SU-DHL-6 (cell line): ENCODE measurements at regions not wholly inside any gene's neighbourhood (a gene's known extent, or its start where the extent isn't known, plus 50 kb on each side); places are given as distances from the start of the nearest gene placed in this dataset.
"Not testable (repeated sequence)": the region's sequence is repeated elsewhere in the genome, so short reads cannot be mapped to it uniquely, and the experiment has no call there.

Source experiments
- H2AFZ ChIP-seq: fragments of 200-600 bp; sonication (generic); 2 replicates; pipeline ENCODE4 v1.6.1; 2014; ENCODE audit warnings: low read depth, mild to moderate bottlenecking, moderate library complexity, mixed read lengths, antibody characterized with exemption, low read length; ENCODE audit not compliant: severe bottlenecking
- H3F3A ChIP-seq: fragments of 200-600 bp; shearing (Covaris generic); 2 replicates; pipeline ENCODE4 v1.6.0; 2016; ENCODE audit warnings: antibody characterized with exemption, mild to moderate bottlenecking; ENCODE audit not compliant: insufficient read depth
- H3K27ac ChIP-seq: fragments of 200-600 bp; sonication (generic); 2 replicates; pipeline ENCODE4 v1.5.1; 2016; ENCODE audit warnings: low read depth, mild to moderate bottlenecking, low read length, moderate library complexity, mixed read lengths
- H3K27me3 ChIP-seq: fragments of 200-600 bp; sonication (generic), shearing (Covaris generic); 2 replicates; pipeline ENCODE4 v1.6.0; 2014; ENCODE audit warnings: mild to moderate bottlenecking, low read length
- H3K36me3 ChIP-seq: fragments of 200-600 bp; sonication (generic); 2 replicates; pipeline ENCODE4 v1.6.1; 2014; ENCODE audit warnings: mild to moderate bottlenecking, low read length, mixed read lengths
- H3K4me2 ChIP-seq: fragments of 300-600, 200-600 bp; shearing (Covaris generic), sonication (generic); 2 replicates; pipeline ENCODE4 v1.6.0; 2014; ENCODE audit warnings: low read length, low read depth, mild to moderate bottlenecking; ENCODE audit not compliant: poor library complexity, severe bottlenecking
- H3K4me3 ChIP-seq: fragments of 200-600 bp; sonication (generic); 2 replicates; pipeline ENCODE4 v1.5.1; 2014; ENCODE audit warnings: antibody characterized with exemption, low read length, mild to moderate bottlenecking, mixed read lengths; ENCODE audit not compliant: insufficient read depth, poor library complexity, severe bottlenecking
- H3K79me2 ChIP-seq: fragments of 200-600 bp; sonication (generic); 2 replicates; pipeline ENCODE4 v1.6.1; 2014; ENCODE audit warnings: mild to moderate bottlenecking, low read length, moderate library complexity; ENCODE audit not compliant: insufficient read depth
- H3K9ac ChIP-seq: fragments of 200-600 bp; sonication (generic); 2 replicates; pipeline ENCODE4 v1.7.0; 2014; ENCODE audit warnings: mild to moderate bottlenecking, low read length
- H3K9me2 ChIP-seq: fragments of 200-600 bp; sonication (generic); replicated peaks from 2 replicates; pipeline ENCODE4 v1.6.1; 2014; ENCODE audit warnings: low read length; ENCODE audit not compliant: insufficient read depth
- H3K9me3 ChIP-seq: fragments of 200-600 bp; sonication (generic); 2 replicates; pipeline ENCODE4 v1.6.1; 2014; ENCODE audit warnings: low read length, mixed read lengths; ENCODE audit not compliant: insufficient read depth
- H4K20me1 ChIP-seq: fragments of 200-600 bp; sonication (generic); 2 replicates; pipeline ENCODE4 v1.6.1; 2014; ENCODE audit warnings: low read depth, mild to moderate bottlenecking, antibody characterized with exemption, low read length, moderate library complexity, mixed read lengths
- EZH2phosphoT487 ChIP-seq: fragments of 200-600 bp; sonication (generic), shearing (Covaris generic); conservative IDR thresholded peaks from 2 replicates; pipeline ENCODE4 v1.6.1; 2018; ENCODE audit warnings: mild to moderate bottlenecking, antibody characterized with exemption, low read length, moderate library complexity, mixed read lengths
- TF ChIP-seq, protein P1 (sequence below): fragments of 200-600 bp; sonication (generic); IDR thresholded peaks from one replicate; pipeline ENCODE4 v1.5.1; 2017; ENCODE audit warnings: antibody characterized with exemption, mild to moderate bottlenecking, low read length, moderate library complexity; ENCODE audit not compliant: insufficient read depth, poor library complexity, severe bottlenecking

DNA sequence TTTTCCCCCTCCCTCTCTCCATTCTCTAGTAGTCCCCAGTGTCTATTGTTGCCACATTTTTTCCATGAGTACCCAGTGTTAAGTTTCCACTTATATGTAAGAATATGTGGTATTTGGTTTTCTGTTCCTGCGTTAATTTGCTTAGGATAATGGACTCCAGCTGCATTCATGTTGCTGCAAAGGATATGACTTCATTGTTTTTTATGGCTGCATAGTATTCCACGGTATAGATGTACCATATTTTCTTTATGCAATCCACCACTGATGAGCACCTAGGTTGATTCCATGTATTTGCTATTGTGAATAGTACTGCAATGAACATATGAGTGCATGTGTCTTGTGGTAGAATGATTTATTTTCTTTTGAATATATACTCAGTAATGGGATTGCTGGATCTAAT is 77.4 kb upstream of the MEGF10 start:
- H3K9me2 ChIP-seq, result no peaks in the 10 kb centered on the region
- H3F3A ChIP-seq, result no peaks in the 10 kb centered on the region
- no peak overlapping the region for H3K4me2 ChIP-seq
- no peak overlapping the region for H3K9ac ChIP-seq
- no peaks in the 10 kb centered on the region for H3K9me3 ChIP-seq
- TF ChIP-seq, protein P1, sequence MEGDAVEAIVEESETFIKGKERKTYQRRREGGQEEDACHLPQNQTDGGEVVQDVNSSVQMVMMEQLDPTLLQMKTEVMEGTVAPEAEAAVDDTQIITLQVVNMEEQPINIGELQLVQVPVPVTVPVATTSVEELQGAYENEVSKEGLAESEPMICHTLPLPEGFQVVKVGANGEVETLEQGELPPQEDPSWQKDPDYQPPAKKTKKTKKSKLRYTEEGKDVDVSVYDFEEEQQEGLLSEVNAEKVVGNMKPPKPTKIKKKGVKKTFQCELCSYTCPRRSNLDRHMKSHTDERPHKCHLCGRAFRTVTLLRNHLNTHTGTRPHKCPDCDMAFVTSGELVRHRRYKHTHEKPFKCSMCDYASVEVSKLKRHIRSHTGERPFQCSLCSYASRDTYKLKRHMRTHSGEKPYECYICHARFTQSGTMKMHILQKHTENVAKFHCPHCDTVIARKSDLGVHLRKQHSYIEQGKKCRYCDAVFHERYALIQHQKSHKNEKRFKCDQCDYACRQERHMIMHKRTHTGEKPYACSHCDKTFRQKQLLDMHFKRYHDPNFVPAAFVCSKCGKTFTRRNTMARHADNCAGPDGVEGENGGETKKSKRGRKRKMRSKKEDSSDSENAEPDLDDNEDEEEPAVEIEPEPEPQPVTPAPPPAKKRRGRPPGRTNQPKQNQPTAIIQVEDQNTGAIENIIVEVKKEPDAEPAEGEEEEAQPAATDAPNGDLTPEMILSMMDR, result no peak
- no peak for TF ChIP-seq EZH2phosphoT487
- no peaks in the 10 kb centered on the region for H3K36me3 ChIP-seq
- no peaks in the 10 kb centered on the region for H3K79me2 ChIP-seq
- no peak overlapping the region for H2AFZ ChIP-seq
- no peak overlapping the region for H3K27ac ChIP-seq
- no peak overlapping the region for H3K4me3 ChIP-seq
- no peaks in the 10 kb centered on the region for H4K20me1 ChIP-seq
- no peaks in the 10 kb centered on the region for H3K27me3 ChIP-seq

DNA sequence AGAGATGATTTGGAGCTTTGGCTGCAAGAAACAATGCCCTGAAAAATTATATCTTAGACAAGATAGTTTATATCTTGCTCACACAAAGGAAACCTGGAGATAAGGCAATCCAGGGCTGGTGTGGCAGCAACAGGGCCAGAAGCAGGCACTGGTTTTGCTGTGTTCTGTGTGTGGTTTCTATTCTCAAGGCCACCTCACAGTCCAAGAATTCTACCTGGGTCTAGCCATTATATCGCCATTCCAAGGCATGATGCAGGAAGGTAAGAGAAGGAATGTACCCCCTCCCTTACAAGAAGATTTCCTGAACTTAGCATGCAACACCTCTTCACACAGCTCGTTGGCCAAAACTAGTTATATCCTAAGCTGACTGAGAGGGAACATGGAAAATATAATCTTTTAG is 74.5 kb upstream of the MEGF10 start:
- Histone ChIP-seq H3K79me2 (no peaks in the 10 kb centered on the region), H3K9me2 (no peaks in the 10 kb centered on the region), H3F3A (no peaks in the 10 kb centered on the region), H3K9ac (no peak overlapping the region), H4K20me1 (no peaks in the 10 kb centered on the region), H3K27me3 (no peaks in the 10 kb centered on the region), H3K9me3 (no peaks in the 10 kb centered on the region), H3K36me3 (no peaks in the 10 kb centered on the region), H2AFZ (no peak overlapping the region), H3K27ac (no peak overlapping the region), H3K4me3 (no peak overlapping the region), H3K4me2 (no peak overlapping the region)
- no peak for TF ChIP-seq EZH2phosphoT487
- TF ChIP-seq, protein P1, result no peak

DNA sequence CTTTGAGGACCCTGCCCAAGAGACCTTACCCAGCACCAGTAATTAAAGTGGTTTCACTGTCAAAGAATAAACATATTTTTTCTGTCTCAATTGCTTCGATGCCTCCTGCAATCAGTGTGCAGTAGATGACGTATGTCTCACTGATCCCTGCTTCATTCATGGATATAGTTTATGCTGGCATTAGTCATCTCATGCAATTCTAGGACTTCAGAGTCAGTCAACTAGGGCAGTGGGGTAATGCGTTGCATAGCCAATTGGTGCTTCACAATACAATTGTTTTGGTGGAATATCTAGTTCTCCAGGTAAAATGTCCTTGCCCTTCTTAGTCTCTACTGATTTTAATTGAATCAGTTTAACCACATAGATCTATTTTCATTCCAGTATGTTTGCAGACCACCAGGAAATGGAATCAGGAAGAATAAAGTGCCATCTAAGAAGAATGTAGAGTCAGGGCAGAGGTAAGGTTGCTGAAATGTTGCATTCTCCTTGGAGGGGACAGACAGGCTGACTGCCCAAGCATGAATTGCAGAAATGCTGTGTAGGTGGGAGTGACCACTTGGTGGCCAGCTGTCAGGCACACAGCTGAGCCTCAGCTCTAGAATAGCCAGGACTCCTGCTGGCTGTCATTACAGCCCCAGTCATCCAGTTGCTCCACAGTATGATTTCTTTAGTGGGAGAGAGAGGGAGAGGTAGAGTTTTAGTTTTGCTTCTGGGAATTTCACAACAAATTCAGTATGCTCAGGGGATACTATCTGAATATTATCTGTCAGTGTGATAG is 73.5 kb upstream of the MEGF10 start:
- Histone ChIP-seq H3K9me2 (no peaks in the 10 kb centered on the region), H2AFZ (no peak overlapping the region), H3K79me2 (no peaks in the 10 kb centered on the region), H4K20me1 (no peaks in the 10 kb centered on the region), H3K27me3 (no peaks in the 10 kb centered on the region), H3F3A (no peaks in the 10 kb centered on the region), H3K27ac (no peak overlapping the region), H3K9me3 (no peaks in the 10 kb centered on the region), H3K4me2 (no peak overlapping the region), H3K4me3 (no peak overlapping the region), H3K36me3 (no peaks in the 10 kb centered on the region), H3K9ac (no peak overlapping the region)
- TF ChIP-seq, protein P1, result no peak
- TF ChIP-seq EZH2phosphoT487, result no peak

DNA sequence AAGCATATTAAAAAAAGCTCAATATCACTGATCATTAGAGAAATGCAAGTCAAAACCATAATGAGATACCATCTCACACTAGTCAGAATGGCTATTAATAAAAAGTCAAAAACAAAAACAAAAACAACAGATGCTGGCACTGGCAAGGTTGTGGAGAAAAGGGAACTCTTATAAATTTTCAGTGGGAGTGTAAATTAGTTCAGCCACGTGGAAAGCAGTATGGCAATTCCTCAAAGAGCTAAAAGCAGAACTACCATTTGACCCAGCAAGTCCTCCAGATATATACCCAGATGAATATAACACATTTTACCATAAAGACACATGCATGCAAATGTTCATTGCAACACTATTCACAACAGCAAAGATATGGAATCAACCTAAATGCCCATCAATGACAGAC is 68.7 kb upstream of the MEGF10 start:
- not testable (repeated sequence) for H3K4me2 ChIP-seq, H3K9ac ChIP-seq, H3K27ac ChIP-seq, H3K36me3 ChIP-seq, H3K9me3 ChIP-seq, H3K27me3 ChIP-seq, H3K79me2 ChIP-seq, H3K9me2 ChIP-seq, H3K4me3 ChIP-seq, H2AFZ ChIP-seq, H4K20me1 ChIP-seq, H3F3A ChIP-seq

DNA sequence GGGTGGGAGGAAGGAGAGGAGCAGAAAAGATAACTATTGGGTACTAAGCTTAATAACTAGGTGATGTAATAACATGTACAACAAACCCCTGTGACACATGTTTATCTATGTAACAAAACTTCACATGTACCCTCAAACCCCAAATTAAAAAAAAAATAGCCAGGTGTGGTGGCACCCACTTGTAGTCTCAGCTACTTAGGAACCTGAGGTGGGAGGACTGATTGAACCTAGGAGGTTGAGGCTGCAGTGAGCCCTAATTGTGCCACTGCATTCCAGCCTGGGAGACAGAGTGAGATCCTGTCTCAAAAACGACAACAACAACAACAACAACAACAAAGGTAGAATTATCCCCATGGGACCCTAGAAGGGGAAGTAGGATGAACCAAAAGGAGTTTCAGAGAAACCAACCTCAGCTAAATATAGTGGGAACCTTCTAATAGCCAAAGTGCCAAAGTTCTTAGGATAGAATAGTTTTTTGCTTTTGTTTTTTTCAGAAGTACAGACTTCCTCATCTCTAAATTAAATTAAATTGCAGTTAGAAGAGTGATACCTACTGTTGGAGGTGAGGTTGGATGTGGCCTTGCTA is 67.9 kb upstream of the MEGF10 start:
- not testable (repeated sequence) for H3K27me3 ChIP-seq, H4K20me1 ChIP-seq, H3K36me3 ChIP-seq, H3K9ac ChIP-seq, H3K27ac ChIP-seq, H3K79me2 ChIP-seq, H3K9me2 ChIP-seq, H3K9me3 ChIP-seq, H2AFZ ChIP-seq, H3F3A ChIP-seq, H3K4me2 ChIP-seq, H3K4me3 ChIP-seq
